Lower lobe of right lung (tissue), 2 donors: ENCODE measurements at regions not wholly inside any gene's neighbourhood (a gene's known extent, or its start where the extent isn't known, plus 50 kb on each side); places are given as distances from the start of the nearest gene placed in this dataset.

Source experiments
- ATAC-seq, 2 donors: fragments of 200-7000 bp; cut with Tn5 transposase; one replicate each; pipeline ENCODE4 v1.9.1; 2020 to 2022; ENCODE audit warnings: mild to moderate bottlenecking in 2 of 2, moderate library complexity in 2 of 2
- DNase-seq: peaks from one replicate; pipeline ENCODE4 v3.0.0-alpha.2; 2020
- H3K27ac ChIP-seq: fragments of 200-600 bp; one replicate; pipeline ENCODE4 v1.8.0; 2022
- H3K27me3 ChIP-seq: fragments of 200-600 bp; one replicate; pipeline ENCODE4 v1.8.0; 2022; ENCODE audit warnings: low read depth
- H3K36me3 ChIP-seq: fragments of 200-600 bp; one replicate; pipeline ENCODE4 v1.8.0; 2022; ENCODE audit warnings: mild to moderate bottlenecking
- H3K4me1 ChIP-seq: fragments of 200-600 bp; one replicate; pipeline ENCODE4 v1.8.0; 2022
- H3K4me3 ChIP-seq: fragments of 200-600 bp; one replicate; pipeline ENCODE4 v1.8.0; 2022; ENCODE audit warnings: mild to moderate bottlenecking
- H3K9me3 ChIP-seq: fragments of 200-600 bp; one replicate; pipeline ENCODE4 v1.8.0; 2022
- CTCF ChIP-seq: fragments of 200-600 bp; IDR thresholded peaks from one replicate; pipeline ENCODE4 v1.8.0; 2022; ENCODE audit warnings: antibody characterized with exemption, mild to moderate bottlenecking
- intact Hi-C: fragments of 100-400 bp; cut with DNase I; formaldehyde crosslinking; loops from one replicate; pipeline ENCODE4 v1.11.0; 2022
- donor health status: DM: no; HTN: yes; CAD: no; lungs with severe emphysema.

DNA sequence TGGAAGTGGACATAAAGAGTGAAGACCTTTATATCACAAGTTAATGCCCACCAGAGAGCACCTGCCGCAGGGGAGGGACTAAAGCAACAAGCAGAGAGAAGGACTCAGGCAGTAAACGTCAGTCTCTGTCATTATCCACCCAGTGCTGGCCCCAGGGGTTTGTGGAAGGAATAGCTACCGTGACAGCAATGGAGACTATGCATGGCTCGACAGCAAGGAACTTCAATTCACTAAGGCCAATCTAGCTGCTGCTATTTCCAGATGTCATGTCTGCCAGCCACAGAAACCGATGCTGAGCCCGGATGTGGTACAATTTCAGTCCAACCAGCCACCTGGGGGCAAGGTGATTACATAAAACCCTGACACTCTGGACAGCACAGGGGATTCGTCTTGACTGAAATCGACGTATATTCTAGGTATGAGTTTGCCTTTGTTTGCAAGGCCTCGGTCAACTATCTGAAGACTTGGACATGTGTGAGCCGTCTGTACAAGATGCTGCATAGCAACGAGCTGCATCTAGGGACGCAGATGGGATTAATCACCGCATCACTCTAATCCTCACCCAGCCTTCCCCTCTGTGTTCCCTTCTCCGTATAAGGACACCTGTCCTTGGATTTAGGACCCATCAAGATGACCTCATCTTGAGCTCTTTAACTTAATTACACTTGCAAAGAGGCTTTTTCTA, 154.1 kb upstream of the SH3BP4 start:
- Histone ChIP-seq H3K27me3 (no peaks in the 10 kb centered on the region), H3K27ac (no peak overlapping the region), H3K4me1 (peaks cover 7% of the 10 kb centered on the region), H3K9me3 (no peaks in the 10 kb centered on the region), H3K36me3 (no peaks in the 10 kb centered on the region), H3K4me3 (no peak overlapping the region)
- no peak for TF ChIP-seq CTCF
- no peak for DNase-seq
- intact Hi-C loops, result no loop called here
- no peak for ATAC-seq

DNA sequence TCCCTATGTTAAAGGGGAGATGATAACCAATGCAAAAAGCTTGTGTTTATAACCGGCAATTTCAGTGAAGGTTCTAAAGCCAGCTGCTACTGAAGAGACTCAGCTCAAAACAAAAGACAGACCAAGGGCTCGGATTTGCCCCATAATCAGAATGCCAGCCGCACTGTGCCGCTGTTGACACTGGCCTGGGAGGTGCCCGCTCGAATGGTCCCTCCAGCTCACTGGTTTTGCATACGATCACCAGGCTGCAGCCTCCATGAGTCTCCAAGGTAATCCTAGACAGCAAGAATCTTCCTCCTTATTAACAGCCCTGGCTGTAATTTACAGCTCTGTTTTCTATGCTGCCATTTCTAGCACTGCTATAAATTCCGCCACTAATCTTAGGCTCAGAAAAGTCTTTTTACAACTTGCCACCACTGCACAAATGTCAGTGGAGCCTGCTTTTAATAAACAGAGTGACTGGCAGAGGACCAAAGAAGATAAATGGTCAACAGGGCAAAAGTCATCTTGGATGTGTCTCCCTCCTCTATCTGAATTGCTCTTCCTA, 155.7 kb upstream of the SH3BP4 start:
- no peaks in the 10 kb centered on the region for H3K36me3 ChIP-seq
- DNase-seq, result no peak
- intact Hi-C loops, result no loop called here
- no peak for ATAC-seq
- no peaks in the 10 kb centered on the region for H3K9me3 ChIP-seq
- H3K4me3 ChIP-seq, result no peak overlapping the region
- no peaks in the 10 kb centered on the region for H3K27me3 ChIP-seq
- no peak for TF ChIP-seq CTCF
- H3K4me1 ChIP-seq, result peaks cover 7% of the 10 kb centered on the region
- no peak overlapping the region for H3K27ac ChIP-seq

DNA sequence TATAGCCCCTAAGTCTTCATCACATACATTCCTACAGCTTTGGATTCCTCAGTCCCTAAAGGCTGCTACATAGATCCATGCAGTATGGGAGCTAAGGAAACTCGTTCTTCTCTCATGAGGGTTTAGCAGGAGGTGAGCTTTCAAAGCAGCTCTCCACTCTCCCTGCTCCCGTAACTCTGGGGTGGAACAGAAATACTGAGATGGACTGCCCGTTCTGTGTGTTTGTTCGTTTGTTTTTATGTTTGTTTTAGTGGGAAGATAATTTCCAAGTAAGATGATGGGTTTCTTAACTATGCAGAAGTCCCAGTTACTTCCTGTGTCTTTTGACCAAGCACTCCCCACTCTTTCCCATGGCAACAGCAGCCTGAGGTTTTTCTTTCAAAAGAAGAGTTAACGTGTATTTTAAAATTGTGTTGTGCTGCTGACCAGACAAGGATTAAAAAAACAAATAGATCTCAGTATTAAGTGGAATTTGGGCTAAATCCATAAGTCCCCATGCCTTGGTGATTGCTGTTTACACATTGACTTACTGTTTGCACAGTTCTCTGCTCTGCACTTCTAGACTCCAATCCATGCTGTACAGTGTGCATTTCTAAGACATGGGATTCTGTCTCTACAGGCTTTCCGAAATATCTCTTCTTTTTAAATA, 156.4 kb upstream of the SH3BP4 start:
- no peak for DNase-seq
- H3K4me3 ChIP-seq, result no peak overlapping the region
- no peaks in the 10 kb centered on the region for H3K9me3 ChIP-seq
- no peak for TF ChIP-seq CTCF
- H3K27me3 ChIP-seq, result no peaks in the 10 kb centered on the region
- no peaks in the 10 kb centered on the region for H3K36me3 ChIP-seq
- no peak overlapping the region for H3K27ac ChIP-seq
- intact Hi-C loops, result no loop called here
- H3K4me1 ChIP-seq, result peaks cover 7% of the 10 kb centered on the region
- no peak for ATAC-seq

DNA sequence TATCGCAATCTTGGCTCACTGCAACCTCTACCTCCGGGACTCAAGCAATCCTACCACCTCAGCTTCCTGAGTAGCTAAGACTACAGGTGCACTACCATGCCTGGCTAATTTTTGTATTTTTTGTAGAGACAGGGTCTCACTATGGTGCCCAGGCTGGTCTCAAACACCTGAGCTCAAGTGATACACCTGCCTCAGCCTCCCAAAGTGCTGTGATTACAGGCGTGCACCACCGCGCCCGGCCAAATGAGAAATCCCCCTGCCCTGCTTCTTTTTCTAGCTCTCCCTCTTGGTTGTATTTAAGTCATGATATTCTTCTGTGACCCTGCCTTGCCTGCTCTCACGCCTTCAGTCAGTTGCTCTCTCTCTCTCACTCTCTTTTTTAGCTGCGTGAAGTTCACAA, 157.0 kb upstream of the SH3BP4 start:
- TF ChIP-seq CTCF, result no peak
- H3K36me3 ChIP-seq, result no peaks in the 10 kb centered on the region
- no peak overlapping the region for H3K27ac ChIP-seq
- ATAC-seq (no peak), DNase-seq (no peak)
- intact Hi-C loops, result no loop called here
- H3K4me1 ChIP-seq, result peaks cover 7% of the 10 kb centered on the region
- H3K27me3 ChIP-seq, result no peaks in the 10 kb centered on the region
- no peaks in the 10 kb centered on the region for H3K9me3 ChIP-seq
- H3K4me3 ChIP-seq, result no peak overlapping the region

- Histone ChIP-seq H3K27ac (no peak overlapping the region), H3K9me3 (no peaks in the 10 kb centered on the region), H3K4me3 (no peak overlapping the region), H3K4me1 (peaks cover 7% of the 10 kb centered on the region), H3K36me3 (no peaks in the 10 kb centered on the region), H3K27me3 (no peaks in the 10 kb centered on the region)
- TF ChIP-seq CTCF, result no peak
- intact Hi-C loops, result no loop called here
- no peak for ATAC-seq
- DNase-seq, result no peak
These were observed 158.5 kb upstream of the SH3BP4 start for GRCh38 chr2:234793212-234793785.
